T-cell (primary cell): ENCODE measurements at regions not wholly inside any gene's neighbourhood (a gene's known extent, or its start where the extent isn't known, plus 50 kb on each side); places are given as distances from the start of the nearest gene placed in this dataset.
"Not testable (repeated sequence)": the region's sequence is repeated elsewhere in the genome, so short reads cannot be mapped to it uniquely, and the experiment has no call there.

Experiments used
- ATAC-seq, 4 experiments: fragments of 200-7000 bp in 3 of 4; fragments of 150-1000 bp in 1 of 4; cut with Tn5 transposase; replicated peaks in 1 of 4; 1 replicate in 3 of 4; 2 replicates in 1 of 4; pipeline ENCODE4 v1.10.0; 2021; ENCODE audit warnings: moderate library complexity in 3 of 4, mild to moderate bottlenecking in 2 of 4, moderate number of reproducible peaks in 1 of 4
- CTCF ChIA-PET, 2 donors: fragments of 300-600 bp; sonication (Branson Sonifier 250); formaldehyde crosslinking; loops; one replicate each; lab custom pipeline; 2022; ENCODE audit warnings: antibody characterized with exemption in 2 of 2; lab: Charles Lee
- POLR2A ChIA-PET, 2 donors: fragments of 300-600 bp; sonication (Branson Sonifier 250); formaldehyde crosslinking; loops; one replicate each; lab custom pipeline; 2022; ENCODE audit warnings: antibody characterized with exemption in 2 of 2; lab: Charles Lee
- DNase-seq, 35 experiments: peaks; one replicate each; pipeline versions ENCODE4 v3.0.0 to v3.0.0-alpha.2; 2013 to 2023
- H3K27ac ChIP-seq: one replicate; pipeline ENCODE4 v1.5.1; 2013; ENCODE audit warnings: low read length
- H3K27me3 ChIP-seq, 2 experiments: replicated peaks in 1 of 2; 1 replicate in 1 of 2; 2 replicates in 1 of 2; pipeline versions ENCODE4 v1.6.1 to v1.7.0; 2013; ENCODE audit warnings: low read length in 1 of 2, mixed read lengths in 1 of 2; ENCODE audit not compliant: control insufficient read depth in 2 of 2, insufficient read depth in 2 of 2; ENCODE audit errors: extremely low read depth in 1 of 2
- H3K36me3 ChIP-seq, 2 donors: 1 replicate in 1 of 2; 2 replicates in 1 of 2; pipeline versions ENCODE4 v1.6.1 to v1.7.0; 2013; ENCODE audit warnings: low read length in 1 of 2; ENCODE audit not compliant: control insufficient read depth in 2 of 2, insufficient read depth in 1 of 2; ENCODE audit errors: extremely low read depth in 1 of 2
- H3K4me1 ChIP-seq, 2 experiments: 1 replicate in 1 of 2; 2 replicates in 1 of 2; pipeline versions ENCODE4 v1.6.1 to v1.7.0; 2013; ENCODE audit warnings: low read length in 2 of 2, mixed read lengths in 1 of 2; ENCODE audit not compliant: insufficient read depth in 2 of 2, control insufficient read depth in 1 of 2; ENCODE audit errors: extremely low read depth in 1 of 2
- H3K4me3 ChIP-seq, 2 donors: 1 replicate in 1 of 2; 2 replicates in 1 of 2; pipeline versions ENCODE4 v1.5.1 to v1.7.0; 2013; ENCODE audit warnings: mild to moderate bottlenecking in 2 of 2, low read length in 1 of 2, moderate library complexity in 1 of 2; ENCODE audit not compliant: control insufficient read depth in 1 of 2; ENCODE audit errors: extremely low read depth in 1 of 2
- H3K9me3 ChIP-seq: 2 replicates; pipeline ENCODE4 v1.7.0; 2013
- H3K27ac Mint-ChIP-seq, 2 donors: one replicate each; pipeline ENCODE4 v1.8.0; 2020 to 2021; ENCODE audit warnings: mild to moderate bottlenecking in 2 of 2, mixed read lengths in 2 of 2
- H3K27me3 Mint-ChIP-seq, 2 donors: one replicate each; pipeline ENCODE4 v1.8.0; 2021 to 2022; ENCODE audit warnings: mixed read lengths in 2 of 2
- H3K36me3 Mint-ChIP-seq: one replicate; pipeline ENCODE4 v1.8.0; 2021; ENCODE audit warnings: mixed read lengths
- H3K4me1 Mint-ChIP-seq, 3 donors: one replicate each; pipeline ENCODE4 v1.8.0; 2020 to 2022; ENCODE audit warnings: mixed read lengths in 3 of 3, mild to moderate bottlenecking in 1 of 3
- H3K4me3 Mint-ChIP-seq, 3 donors: one replicate each; pipeline ENCODE4 v1.8.0; 2020 to 2022; ENCODE audit warnings: mild to moderate bottlenecking in 3 of 3, mixed read lengths in 3 of 3, moderate library complexity in 3 of 3
- H3K9me3 Mint-ChIP-seq, 3 donors: one replicate each; pipeline ENCODE4 v1.8.0; 2020 to 2022; ENCODE audit warnings: mixed read lengths in 3 of 3
- WGBS: methylation state at CpG from one replicate; pipeline ENCODE4 v1.1.5; 2013; ENCODE audit warnings: missing lambda C conversion rate; ENCODE audit not compliant: insufficient coverage; 5-methylcytosine and 5-hydroxymethylcytosine counted together

- DNase-seq, result no peak
- peaks cover 13 to 18% (median 15%) of the 10 kb centered on the region in 3 donors for H3K4me1 Mint-ChIP-seq
- Histone ChIP-seq H3K4me1 (peaks cover 4 to 9% of the 10 kb centered on the region in 2 experiments), H3K27ac (no peak overlapping the region), H3K9me3 (no peaks in the 10 kb centered on the region), H3K36me3 (no peaks in the 10 kb centered on the region), H3K27me3 (no peaks in the 10 kb centered on the region), H3K4me3 (no peak overlapping the region)
- H3K9me3 Mint-ChIP-seq, result no peaks in the 10 kb centered on the region
- H3K27me3 Mint-ChIP-seq, result no peaks in the 10 kb centered on the region
- ATAC-seq, result no peak
- ChIA-PET CTCF (interaction anchor here in 1 of 2 donors (0.6 kb wide), 1 partner anchor 24 kb away, joined by 3 read pairs; no protein-coding TSS in a partner anchor), POLR2A (no interaction called here)
- H3K4me3 Mint-ChIP-seq, result no peak overlapping the region
- no peak overlapping the region for H3K27ac Mint-ChIP-seq
- no peaks in the 10 kb centered on the region for H3K36me3 Mint-ChIP-seq
Measured at GRCh38 chr5:99022250-99022649, 93.4 kb upstream of the CHD1 start.

GRCh38 chr5:99020698-99021048 is 91.9 kb upstream of the CHD1 start:
- no peak for DNase-seq
- H3K4me1 ChIP-seq, result no peaks in the 10 kb centered on the region
- H3K36me3 ChIP-seq, result no peaks in the 10 kb centered on the region
- H3K9me3 Mint-ChIP-seq, result no peaks in the 10 kb centered on the region
- H3K27ac ChIP-seq, result no peak overlapping the region
- no peaks in the 10 kb centered on the region for H3K36me3 Mint-ChIP-seq
- H3K4me3 ChIP-seq, result no peak overlapping the region
- no peaks in the 10 kb centered on the region for H3K27me3 Mint-ChIP-seq
- H3K4me1 Mint-ChIP-seq, result peaks cover 0 to 5% (median 4%) of the 10 kb centered on the region in 3 donors
- no peak overlapping the region for H3K27ac Mint-ChIP-seq
- no peak for ATAC-seq
- ChIA-PET CTCF (interaction anchor here (0.6 to 1.6 kb wide), 2 partner anchors 40 to 114 kb away, joined by 3 to 4 read pairs; no protein-coding TSS in a partner anchor), POLR2A (no interaction called here)
- no peak overlapping the region for H3K4me3 Mint-ChIP-seq
- H3K27me3 ChIP-seq, result no peaks in the 10 kb centered on the region
- no peaks in the 10 kb centered on the region for H3K9me3 ChIP-seq

GRCh38 chr5:99019812-99020697 is 91.2 kb upstream of the CHD1 start:
- H3K36me3 Mint-ChIP-seq, result no peaks in the 10 kb centered on the region
- no peaks in the 10 kb centered on the region for H3K27me3 Mint-ChIP-seq
- ChIA-PET CTCF (interaction anchor here in 1 of 2 donors (0.6 to 1.6 kb wide), 2 partner anchors 41 to 112 kb away, joined by 3 to 4 read pairs; no protein-coding TSS in a partner anchor), POLR2A (interaction anchor here in 1 of 2 donors (0.6 kb wide), 1 partner anchor 97 kb away, joined by 4 read pairs; no protein-coding TSS in a partner anchor)
- Histone ChIP-seq H3K4me1 (no peaks in the 10 kb centered on the region), H3K27ac (no peak overlapping the region), H3K36me3 (no peaks in the 10 kb centered on the region), H3K27me3 (no peaks in the 10 kb centered on the region), H3K9me3 (no peaks in the 10 kb centered on the region), H3K4me3 (no peak overlapping the region)
- H3K4me3 Mint-ChIP-seq, result no peak overlapping the region
- H3K27ac Mint-ChIP-seq, result no peak overlapping the region
- ATAC-seq, result no peak
- no peak for DNase-seq
- no CpG with 5 or more reads among the region's 3 CpGs for WGBS
- H3K9me3 Mint-ChIP-seq, result no peaks in the 10 kb centered on the region
- H3K4me1 Mint-ChIP-seq, result peaks cover 0 to 5% (median 4%) of the 10 kb centered on the region in 3 donors

GRCh38 chr5:99019254-99019653 is 90.4 kb upstream of the CHD1 start:
- POLR2A ChIA-PET, result no interaction called here
- Histone ChIP-seq H3K27ac (no peak overlapping the region), H3K36me3 (no peaks in the 10 kb centered on the region), H3K9me3 (no peaks in the 10 kb centered on the region), H3K4me3 (no peak overlapping the region), H3K27me3 (no peaks in the 10 kb centered on the region), H3K4me1 (no peaks in the 10 kb centered on the region)
- no peaks in the 10 kb centered on the region for H3K9me3 Mint-ChIP-seq
- H3K4me3 Mint-ChIP-seq, result no peak overlapping the region
- ATAC-seq, result no peak
- DNase-seq, result no peak
- peaks cover 0 to 5% (median 4%) of the 10 kb centered on the region in 3 donors for H3K4me1 Mint-ChIP-seq
- H3K27ac Mint-ChIP-seq, result no peak overlapping the region
- no peaks in the 10 kb centered on the region for H3K27me3 Mint-ChIP-seq
- H3K36me3 Mint-ChIP-seq, result no peaks in the 10 kb centered on the region
- CTCF ChIA-PET, result interaction anchor here in 1 of 2 donors (0.6 kb wide), 1 partner anchor 112 kb away, joined by 3 read pairs; no protein-coding TSS in a partner anchor
- WGBS, result 94% methylated on average over 2 of the region's 6 CpGs

- Histone ChIP-seq H3K4me1 (no peaks in the 10 kb centered on the region), H3K9me3 (no peaks in the 10 kb centered on the region), H3K36me3 (no peaks in the 10 kb centered on the region), H3K27me3 (no peaks in the 10 kb centered on the region), H3K27ac (no peak overlapping the region), H3K4me3 (no peak overlapping the region)
- CTCF ChIA-PET, result no interaction called here
- H3K27ac Mint-ChIP-seq, result no peak overlapping the region
- no peak overlapping the region for H3K4me3 Mint-ChIP-seq
- POLR2A ChIA-PET, result no interaction called here
- no peaks in the 10 kb centered on the region for H3K27me3 Mint-ChIP-seq
- no peak for ATAC-seq
- DNase-seq, result no peak
- no peaks in the 10 kb centered on the region for H3K36me3 Mint-ChIP-seq
- H3K4me1 Mint-ChIP-seq, result peaks cover 4 to 5% (median 5%) of the 10 kb centered on the region in 3 donors
- no CpG with 5 or more reads among the region's 3 CpGs for WGBS
- peaks cover 0 to 5% (median 4%) of the 10 kb centered on the region in 3 donors for H3K9me3 Mint-ChIP-seq
Measured at GRCh38 chr5:99010294-99010693, 81.5 kb upstream of the CHD1 start.

GRCh38 chr5:99008009-99008408 is 79.2 kb upstream of the CHD1 start:
- H3K27me3 ChIP-seq, H3K9me3 ChIP-seq, H3K36me3 Mint-ChIP-seq, H3K4me3 Mint-ChIP-seq, H3K27ac Mint-ChIP-seq, CTCF ChIA-PET, POLR2A ChIA-PET, H3K27me3 Mint-ChIP-seq, H3K36me3 ChIP-seq, H3K27ac ChIP-seq, ATAC-seq, H3K9me3 Mint-ChIP-seq, DNase-seq, H3K4me3 ChIP-seq, H3K4me1 ChIP-seq: not testable (repeated sequence)
- H3K4me1 Mint-ChIP-seq, result peaks cover 14 to 20% (median 20%) of the 10 kb centered on the region in 3 donors
- 100% methylated on average over 1 of the region's 2 CpGs for WGBS
